HCT116 (cell line): ENCODE measurements at regions not wholly inside any gene's neighbourhood (a gene's known extent, or its start where the extent isn't known, plus 50 kb on each side); places are given as distances from the start of the nearest gene placed in this dataset.

Experiments used
- ATAC-seq: fragments of 200-7000 bp; cut with Tn5 transposase; 2 replicates; pipeline ENCODE4 v1.9.1; 2020; ENCODE audit warnings: mild to moderate bottlenecking, moderate library complexity
- BruUV-seq: library from RNA; stranded (reverse); fragments of 400-500 nt; replicated peaks from 2 replicates; lab custom pipeline; 2021; lab: Mats Ljungman, UMichigan
- CTCF ChIA-PET: fragments of 300-600 bp; sonication (Branson Sonifier 250); formaldehyde crosslinking; loops from one replicate; lab custom pipeline; 2021; ENCODE audit warnings: antibody characterized with exemption; lab: Charles Lee
- POLR2A ChIA-PET: fragments of 300-600, 350-600 bp; sonication (Branson Sonifier 250); formaldehyde crosslinking; loops from one replicate; lab custom pipeline; 2021; ENCODE audit warnings: antibody characterized with exemption; lab: Charles Lee
- RAD21 ChIA-PET, 2 experiments: fragments of 300-600 bp; sonication (Branson Sonifier 250); formaldehyde crosslinking; loops; one replicate each; lab custom pipeline; 2023; ENCODE audit warnings: low total read pairs in 2 of 2; ENCODE audit not compliant: uncharacterized antibody in 2 of 2, unreplicated experiment in 2 of 2, low non-redundant PET in 1 of 2; lab: Charles Lee
- DNase-seq: peaks from one replicate; pipeline ENCODE4 v3.0.0-alpha.2; 2010; ENCODE audit warnings: low read depth, low spot score
- H2AFZ ChIP-seq: fragments of 200-600 bp; shearing (Covaris generic), sonication (generic); 2 replicates; pipeline ENCODE4 v1.6.1; 2017; ENCODE audit warnings: low read depth, mixed run types, mixed read lengths, antibody characterized with exemption, low read length; ENCODE audit not compliant: poor library complexity, severe bottlenecking
- H3K27ac ChIP-seq: 2 replicates; pipeline ENCODE4 v1.5.1; 2012; ENCODE audit warnings: low read depth, low read length
- H3K27me3 ChIP-seq: fragments of 200-600 bp; sonication (generic); 2 replicates; pipeline ENCODE4 v1.6.1; 2016; ENCODE audit warnings: mixed run types, low read length, mixed read lengths; ENCODE audit not compliant: insufficient read depth
- H3K36me3 ChIP-seq, 2 experiments: fragments of 200-500 bp in 1 of 2; fragments of 200-600 bp in 1 of 2; sonication (Bioruptor generic) in 1 of 2; sonication (generic) in 1 of 2; 2 replicates each; pipeline versions ENCODE4 v1.5.1 to v1.6.1; 2014 to 2016; ENCODE audit warnings: low read length in 2 of 2, inconsistent platforms in 1 of 2, mixed read lengths in 1 of 2, mixed run types in 1 of 2; ENCODE audit not compliant: insufficient read depth in 2 of 2, control insufficient read depth in 1 of 2
- H3K4me1 ChIP-seq, 2 experiments: fragments of 200-600 bp in 1 of 2; sonication (generic) in 1 of 2; 2 replicates each; pipeline versions ENCODE4 v1.5.1 to v1.6.1; 2012 to 2017; ENCODE audit warnings: low read length in 2 of 2, inconsistent platforms in 1 of 2, mild to moderate bottlenecking in 1 of 2, mixed read lengths in 1 of 2, mixed run types in 1 of 2, moderate library complexity in 1 of 2; ENCODE audit not compliant: insufficient read depth in 2 of 2, control insufficient read depth in 1 of 2
- H3K4me2 ChIP-seq: fragments of 200-600 bp; sonication (generic); 2 replicates; pipeline ENCODE4 v1.6.1; 2017; ENCODE audit warnings: mixed run types, low read length, mixed read lengths
- H3K4me3 ChIP-seq, 2 experiments: fragments of 200-600 bp in 1 of 2; sonication (generic) in 1 of 2; replicated peaks in 1 of 2; 2 replicates each; pipeline ENCODE4 v1.5.1; 2011 to 2016; ENCODE audit warnings: low read length in 2 of 2, control low read depth in 1 of 2, low read depth in 1 of 2, mild to moderate bottlenecking in 1 of 2, mixed read lengths in 1 of 2, mixed run types in 1 of 2
- H3K79me2 ChIP-seq: fragments of 200-600 bp; sonication (generic); 2 replicates; pipeline ENCODE4 v1.6.1; 2017; ENCODE audit warnings: mild to moderate bottlenecking, mixed run types, low read length, moderate library complexity, mixed read lengths; ENCODE audit not compliant: insufficient read depth
- H3K9ac ChIP-seq: fragments of 200-600 bp; sonication (generic); 2 replicates; pipeline ENCODE4 v1.6.1; 2016; ENCODE audit warnings: low read length, mixed read lengths
- H3K9me2 ChIP-seq: fragments of 200-600 bp; sonication (generic), shearing (Covaris generic); 2 replicates; pipeline ENCODE4 v1.6.1; 2017; ENCODE audit warnings: mixed run types, mild to moderate bottlenecking, moderate library complexity; ENCODE audit not compliant: insufficient read depth
- H3K9me3 ChIP-seq, 2 experiments: fragments of 200-500 bp in 1 of 2; fragments of 200-600 bp in 1 of 2; sonication (Bioruptor generic) in 1 of 2; sonication (generic) in 1 of 2; 2 replicates each; pipeline ENCODE4 v1.6.1; 2014 to 2017; ENCODE audit warnings: low read length in 2 of 2, mixed read lengths in 2 of 2, inconsistent platforms in 1 of 2, low read depth in 1 of 2, mild to moderate bottlenecking in 1 of 2, mixed run types in 1 of 2, moderate library complexity in 1 of 2; ENCODE audit not compliant: control insufficient read depth in 1 of 2, insufficient read depth in 1 of 2
- H4K20me1 ChIP-seq: fragments of 200-600 bp; sonication (generic), shearing (Covaris generic); 2 replicates; pipeline ENCODE4 v1.6.1; 2017; ENCODE audit warnings: mixed run types, mild to moderate bottlenecking, moderate library complexity; ENCODE audit not compliant: insufficient read depth
- ATF3 ChIP-seq: IDR thresholded peaks from 2 replicates; pipeline ENCODE4 v1.6.1; 2012
- EGR1 ChIP-seq: IDR thresholded peaks from 2 replicates; pipeline ENCODE4 v1.6.1; 2012; ENCODE audit warnings: low read depth
- POLR2AphosphoS5 ChIP-seq: IDR thresholded peaks from 2 replicates; pipeline ENCODE4 v1.6.1; 2011; ENCODE audit warnings: mild to moderate bottlenecking, low read depth, low read length, moderate library complexity
- REST ChIP-seq: IDR thresholded peaks from 2 replicates; pipeline ENCODE4 v1.6.1; 2012; ENCODE audit warnings: low read depth
- SIN3A ChIP-seq: IDR thresholded peaks from 2 replicates; pipeline ENCODE4 v1.6.1; 2012; ENCODE audit warnings: low read depth
- SRF ChIP-seq: IDR thresholded peaks from 2 replicates; pipeline ENCODE4 v1.6.1; 2012; ENCODE audit warnings: low read depth
- YY1 ChIP-seq: IDR thresholded peaks from 2 replicates; pipeline ENCODE4 v1.6.1; 2011; ENCODE audit warnings: low read length, low read depth, moderate library complexity, mild to moderate bottlenecking; ENCODE audit not compliant: insufficient replicate concordance; ENCODE audit errors: extremely low read depth
- intact Hi-C: fragments of 100-400 bp; cut with micrococcal nuclease; formaldehyde crosslinking; loops from 2 replicates; pipeline ENCODE4 v1.10.0; 2022
- TF ChIP-seq, protein P1 (sequence below): IDR thresholded peaks from 2 replicates; pipeline ENCODE4 v1.6.1; 2012
- TF ChIP-seq, protein P2 (sequence below): IDR thresholded peaks from 2 replicates; pipeline ENCODE4 v1.6.1; 2011; ENCODE audit warnings: mild to moderate bottlenecking, low read length, moderate library complexity; ENCODE audit not compliant: insufficient replicate concordance; ENCODE audit errors: extremely low read depth

DNA sequence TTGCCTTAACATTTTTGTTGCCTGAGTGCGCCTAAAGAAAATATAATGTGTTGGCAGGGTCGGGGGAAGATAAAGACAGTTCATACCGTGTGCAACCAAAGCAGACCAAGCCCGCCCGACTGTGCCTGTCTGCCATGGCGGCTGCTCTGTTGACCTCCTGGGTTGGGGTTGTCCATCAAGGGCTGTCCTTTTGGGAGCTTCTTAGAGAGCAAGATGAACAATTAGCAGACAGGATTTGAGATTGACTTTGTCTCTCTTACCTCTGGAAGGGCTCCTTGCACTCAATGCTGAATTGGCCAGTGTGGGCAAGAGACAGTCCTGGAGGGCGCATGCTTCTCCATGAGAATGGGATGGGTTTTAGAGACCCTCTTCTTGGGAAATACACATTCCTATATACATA lies 319.6 kb downstream of the GLRX3 start:
- no peak for TF ChIP-seq SIN3A
- no peak for TF ChIP-seq POLR2AphosphoS5
- TF ChIP-seq SRF: no peak
- TF ChIP-seq, protein P1, sequence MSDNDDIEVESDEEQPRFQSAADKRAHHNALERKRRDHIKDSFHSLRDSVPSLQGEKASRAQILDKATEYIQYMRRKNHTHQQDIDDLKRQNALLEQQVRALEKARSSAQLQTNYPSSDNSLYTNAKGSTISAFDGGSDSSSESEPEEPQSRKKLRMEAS: no peak
- TF ChIP-seq ATF3: no peak
- TF ChIP-seq, protein P2, sequence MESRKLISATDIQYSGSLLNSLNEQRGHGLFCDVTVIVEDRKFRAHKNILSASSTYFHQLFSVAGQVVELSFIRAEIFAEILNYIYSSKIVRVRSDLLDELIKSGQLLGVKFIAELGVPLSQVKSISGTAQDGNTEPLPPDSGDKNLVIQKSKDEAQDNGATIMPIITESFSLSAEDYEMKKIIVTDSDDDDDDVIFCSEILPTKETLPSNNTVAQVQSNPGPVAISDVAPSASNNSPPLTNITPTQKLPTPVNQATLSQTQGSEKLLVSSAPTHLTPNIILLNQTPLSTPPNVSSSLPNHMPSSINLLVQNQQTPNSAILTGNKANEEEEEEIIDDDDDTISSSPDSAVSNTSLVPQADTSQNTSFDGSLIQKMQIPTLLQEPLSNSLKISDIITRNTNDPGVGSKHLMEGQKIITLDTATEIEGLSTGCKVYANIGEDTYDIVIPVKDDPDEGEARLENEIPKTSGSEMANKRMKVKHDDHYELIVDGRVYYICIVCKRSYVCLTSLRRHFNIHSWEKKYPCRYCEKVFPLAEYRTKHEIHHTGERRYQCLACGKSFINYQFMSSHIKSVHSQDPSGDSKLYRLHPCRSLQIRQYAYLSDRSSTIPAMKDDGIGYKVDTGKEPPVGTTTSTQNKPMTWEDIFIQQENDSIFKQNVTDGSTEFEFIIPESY: no peak
- no peak for TF ChIP-seq YY1
- no peak for TF ChIP-seq EGR1
- no peaks in the 10 kb centered on the region for H3K9me3 ChIP-seq
- CTCF ChIA-PET: no interaction called here
- ATAC-seq (no peak), DNase-seq (no peak)
- no TSS peak for BruUV-seq
- no peaks in the 10 kb centered on the region for H3K36me3 ChIP-seq
- H3K79me2 ChIP-seq: no peaks in the 10 kb centered on the region
- intact Hi-C loops: no loop called here
- H2AFZ ChIP-seq: no peak overlapping the region
- RAD21 ChIA-PET: no interaction called here
- H3K9ac ChIP-seq: no peak overlapping the region
- POLR2A ChIA-PET: no interaction called here
- H3K4me2 ChIP-seq: no peak overlapping the region
- no peaks in the 10 kb centered on the region for H4K20me1 ChIP-seq
- H3K4me3 ChIP-seq: no peak overlapping the region
- H3K9me2 ChIP-seq: no peaks in the 10 kb centered on the region
- H3K27me3 ChIP-seq: no peaks in the 10 kb centered on the region
- H3K27ac ChIP-seq: no peak overlapping the region
- H3K4me1 ChIP-seq: no peaks in the 10 kb centered on the region

DNA sequence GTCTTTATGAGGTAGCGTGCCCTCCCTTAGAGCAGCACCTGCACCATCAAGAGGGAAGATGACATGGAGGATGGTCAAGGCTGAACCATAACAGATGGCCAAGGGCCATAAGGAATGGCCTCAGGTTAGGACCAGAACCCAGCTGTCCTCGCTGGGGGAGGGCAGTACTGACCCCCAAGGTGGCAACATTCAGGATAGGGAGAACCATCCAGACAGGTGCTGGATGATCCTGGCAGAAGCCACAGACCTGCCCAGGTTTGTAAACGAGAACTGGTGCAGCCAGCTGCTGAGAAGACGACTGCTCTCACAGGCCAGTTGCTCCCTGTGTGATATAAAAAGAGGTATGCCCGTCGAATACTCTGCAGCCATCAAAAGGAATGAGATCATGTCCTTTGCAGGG lies 320.4 kb downstream of the GLRX3 start:
- Histone ChIP-seq H3K27ac (no peak overlapping the region), H4K20me1 (no peaks in the 10 kb centered on the region), H2AFZ (no peak overlapping the region), H3K9ac (no peak overlapping the region), H3K9me2 (no peaks in the 10 kb centered on the region), H3K4me3 (no peak overlapping the region), H3K79me2 (no peaks in the 10 kb centered on the region), H3K36me3 (no peaks in the 10 kb centered on the region), H3K4me1 (no peaks in the 10 kb centered on the region), H3K27me3 (no peaks in the 10 kb centered on the region), H3K9me3 (no peaks in the 10 kb centered on the region), H3K4me2 (no peak overlapping the region)
- BruUV-seq: no TSS peak
- ChIA-PET RAD21 (no interaction called here), POLR2A (no interaction called here), CTCF (no interaction called here)
- DNase-seq (no peak), ATAC-seq (no peak)
- intact Hi-C loops: no loop called here
- TF ChIP-seq POLR2AphosphoS5 (no peak), REST (no peak), EGR1 (no peak), YY1 (no peak)
- TF ChIP-seq, protein P2: no peak
